ENCODE measurements at regions not wholly inside any gene's neighbourhood (a gene's known extent, or its start where the extent isn't known, plus 50 kb on each side); places are given as distances from the start of the nearest gene placed in this dataset.

- no peak for DNase-seq
These were observed 336.7 kb upstream of the C16orf82 start for GRCh38 chr16:26729951-26730541.

DNA sequence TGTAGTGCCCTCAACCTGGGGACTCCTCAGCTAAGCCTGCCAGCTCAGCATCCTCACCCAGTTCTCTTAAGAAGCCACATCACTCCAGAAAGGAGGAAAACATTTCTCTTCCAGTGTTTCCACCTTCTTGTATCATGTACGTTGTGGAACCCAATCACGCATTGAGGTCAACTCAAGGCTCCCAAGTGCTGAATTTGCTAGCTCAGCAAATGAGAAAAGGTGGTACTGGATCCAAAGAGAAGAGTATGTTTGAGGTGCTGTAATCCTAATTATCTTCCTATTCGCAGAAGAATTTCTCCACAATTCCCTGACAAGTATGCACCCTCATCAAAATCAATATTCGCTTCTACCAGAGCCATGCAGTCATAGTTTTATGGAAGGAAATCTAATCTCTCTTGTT is 335.0 kb upstream of the C16orf82 start:
- no peak for DNase-seq

DNA sequence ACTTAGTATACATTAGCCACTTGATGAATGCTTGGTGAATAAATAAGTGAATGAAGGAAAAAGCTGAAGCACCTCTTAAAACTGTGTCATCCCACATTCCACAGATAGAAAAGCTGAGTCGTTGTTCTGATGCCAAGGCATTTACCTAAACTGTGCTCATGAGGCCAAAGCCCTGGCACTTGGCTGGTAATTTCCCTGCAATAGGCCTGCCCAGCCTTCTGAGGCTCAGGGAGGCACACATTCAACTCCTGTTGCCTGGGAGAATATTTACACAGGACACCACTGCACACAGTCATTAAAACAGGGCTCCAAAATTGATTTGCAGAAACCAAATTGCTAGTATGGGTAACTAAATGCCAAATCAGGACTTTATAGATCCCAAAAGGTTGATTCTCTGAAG is 333.0 kb upstream of the C16orf82 start:
- no peak for DNase-seq

DNA sequence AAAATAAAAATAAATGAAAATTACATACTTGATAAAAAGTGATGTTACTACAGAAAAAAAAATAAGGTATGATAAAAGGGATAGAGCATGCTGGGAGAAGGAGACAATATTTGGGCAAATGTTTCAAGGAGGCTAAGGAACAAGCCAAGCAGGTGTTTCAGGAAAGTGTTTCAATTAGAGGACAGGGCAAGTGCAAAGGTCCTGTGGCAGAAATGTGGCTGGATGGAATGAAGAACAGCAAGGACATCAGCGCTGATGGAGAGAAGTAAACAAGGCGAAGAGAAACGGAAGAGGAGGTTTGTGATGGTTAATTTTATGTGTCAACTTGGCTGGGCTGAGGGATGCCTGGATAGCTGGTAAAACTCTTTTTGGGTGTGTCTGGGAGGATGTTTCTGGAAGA is 331.2 kb upstream of the C16orf82 start:
- no peak for DNase-seq

- DNase-seq = no peak
These were observed 330.6 kb upstream of the C16orf82 start for GRCh38 chr16:26736084-26736483.

DNA sequence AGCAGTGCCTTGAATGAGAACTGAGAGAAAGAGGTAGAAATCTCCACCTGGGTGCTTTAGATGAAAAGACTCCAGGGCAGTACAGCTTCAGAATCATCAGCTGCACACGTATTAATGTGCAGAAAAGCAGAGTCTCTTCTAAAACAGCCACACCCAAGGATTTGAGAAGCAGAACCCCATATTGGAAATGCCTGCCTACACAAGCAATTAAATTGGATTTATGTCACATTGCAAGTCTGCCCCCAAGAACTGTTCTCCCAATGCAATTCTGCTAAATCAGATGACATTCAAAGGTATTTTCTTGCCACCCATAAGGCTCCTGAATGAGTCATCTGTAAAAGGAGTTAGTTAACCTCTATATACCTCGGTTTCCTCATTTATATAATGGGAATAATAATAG is 326.0 kb upstream of the C16orf82 start:
- no peak for DNase-seq

DNA sequence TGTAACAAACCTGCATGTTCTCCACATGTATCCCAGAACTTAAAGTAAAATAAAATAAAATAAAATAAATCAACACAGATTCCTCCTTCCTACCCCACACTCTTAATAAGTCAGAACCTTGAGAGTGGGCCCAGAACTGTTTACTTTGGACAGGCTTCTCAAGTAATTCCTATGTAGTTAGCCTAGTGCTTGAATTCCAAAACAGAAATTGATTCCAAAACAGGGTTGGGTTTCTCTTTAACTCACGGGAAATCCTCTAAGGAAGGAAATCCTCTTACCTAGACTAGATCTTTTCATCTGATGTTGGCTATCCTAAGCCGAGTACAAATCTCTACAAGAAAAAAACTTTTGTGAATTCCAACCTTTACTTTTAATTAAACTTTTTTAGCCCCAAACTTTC is 324.7 kb upstream of the C16orf82 start:
- DNase-seq = no peak

GRCh38 chr16:26744430-26744829 is 322.3 kb upstream of the C16orf82 start:
- DNase-seq = no peak

DNA sequence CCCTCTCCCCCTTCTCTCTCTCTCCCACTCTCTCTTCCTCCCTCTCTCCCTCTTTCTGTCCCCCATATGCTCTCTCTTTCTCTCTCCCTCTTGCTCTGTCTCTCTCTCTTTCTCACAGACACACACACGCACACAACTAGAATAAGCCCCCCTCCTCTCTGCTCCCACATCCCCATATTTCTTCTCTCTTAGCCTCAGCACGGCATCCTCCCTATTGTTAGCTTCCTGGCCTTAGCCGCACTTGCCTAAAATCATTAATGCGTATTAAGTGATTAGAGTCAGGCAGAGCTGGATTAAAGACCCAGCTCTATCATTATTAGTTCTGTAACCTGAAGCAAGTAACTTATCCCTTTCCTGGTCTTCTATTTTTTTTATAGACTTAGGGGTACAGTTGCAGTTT is 319.0 kb upstream of the C16orf82 start:
- DNase-seq = no peak

- no peak for DNase-seq
These were observed 317.7 kb upstream of the C16orf82 start for GRCh38 chr16:26749072-26749471.

- no peak for DNase-seq
These were observed 314.6 kb upstream of the C16orf82 start for GRCh38 chr16:26752166-26752565.

- no peak for DNase-seq
These were observed 310.1 kb upstream of the C16orf82 start for GRCh38 chr16:26756633-26757032.

- no peak for DNase-seq
These were observed 304.1 kb upstream of the C16orf82 start for GRCh38 chr16:26762594-26762993.

DNA sequence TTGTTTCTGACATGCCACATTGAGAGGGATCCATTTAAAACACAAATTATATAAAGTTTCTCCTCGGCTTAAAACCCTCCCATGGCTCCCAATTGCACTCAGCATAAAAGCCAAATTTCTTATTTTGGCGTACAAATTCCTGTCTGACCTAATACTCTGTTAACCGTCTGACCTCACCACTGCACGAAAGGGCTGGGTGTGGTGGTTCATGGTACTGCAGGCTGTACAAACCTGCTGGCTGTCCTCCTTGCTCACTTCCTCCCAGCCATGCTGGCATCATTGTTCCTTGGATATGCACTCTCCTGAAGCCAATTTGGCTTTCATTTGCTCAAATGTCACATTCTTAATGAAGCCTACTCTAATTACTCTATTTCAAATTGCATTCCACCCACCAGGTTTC is 301.6 kb upstream of the C16orf82 start:
- DNase-seq = no peak

- no peak for DNase-seq
These were observed 298.2 kb upstream of the C16orf82 start for GRCh38 chr16:26768385-26769010.

DNA sequence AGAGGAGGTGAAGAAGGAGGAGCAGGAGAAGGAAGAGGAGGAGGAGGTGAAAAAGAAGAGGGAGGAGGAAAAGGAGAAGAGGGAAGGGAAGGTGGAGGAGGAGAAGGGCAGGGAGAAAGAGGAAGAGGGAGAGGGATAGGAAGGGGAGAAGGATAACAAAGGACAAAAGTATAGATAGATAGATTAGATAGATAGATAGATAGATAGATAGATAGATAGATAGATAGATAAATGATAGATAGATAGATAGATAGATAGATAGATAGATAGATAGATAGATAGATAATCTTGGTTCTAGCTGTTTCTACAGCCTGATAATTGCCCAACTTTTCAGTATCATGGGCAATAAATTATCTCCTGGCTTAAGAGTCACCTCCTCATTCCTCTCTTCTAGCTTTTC is 296.2 kb upstream of the C16orf82 start:
- no peak for DNase-seq

GRCh38 chr16:26772503-26772902 is 294.2 kb upstream of the C16orf82 start:
- DNase-seq = no peak

- no peak for DNase-seq
These were observed 288.9 kb upstream of the C16orf82 start for GRCh38 chr16:26777821-26778220.

- DNase-seq = no peak
These were observed 278.8 kb upstream of the C16orf82 start for GRCh38 chr16:26787924-26788323.

- DNase-seq = no peak
These were observed 275.6 kb upstream of the C16orf82 start for GRCh38 chr16:26791169-26791568.

- DNase-seq = no peak
These were observed 271.5 kb upstream of the C16orf82 start for GRCh38 chr16:26795184-26795583.

GRCh38 chr16:26801628-26802027 is 265.1 kb upstream of the C16orf82 start:
- DNase-seq = no peak

DNA sequence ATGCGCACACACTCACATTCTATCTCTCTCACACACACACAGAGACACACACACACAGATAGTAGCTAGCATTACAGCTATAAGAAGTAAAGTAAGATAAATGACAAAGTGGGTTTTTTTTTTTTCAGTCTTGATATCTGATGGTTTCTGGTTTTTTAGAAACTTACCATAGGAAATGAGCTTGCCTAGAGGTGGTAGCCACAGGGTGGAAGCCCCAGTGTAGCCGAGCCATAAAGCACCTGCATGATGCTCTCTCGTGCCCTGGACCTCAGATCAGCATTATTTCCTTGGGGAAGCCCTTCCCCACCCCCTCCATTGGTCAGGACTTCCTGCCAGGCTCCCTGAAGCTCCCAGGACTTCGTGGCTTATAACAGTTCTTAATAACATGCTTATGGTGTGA is 264.3 kb upstream of the C16orf82 start:
- no peak for DNase-seq

GRCh38 chr16:26802965-26803364 is 263.8 kb upstream of the C16orf82 start:
- DNase-seq = no peak

DNA sequence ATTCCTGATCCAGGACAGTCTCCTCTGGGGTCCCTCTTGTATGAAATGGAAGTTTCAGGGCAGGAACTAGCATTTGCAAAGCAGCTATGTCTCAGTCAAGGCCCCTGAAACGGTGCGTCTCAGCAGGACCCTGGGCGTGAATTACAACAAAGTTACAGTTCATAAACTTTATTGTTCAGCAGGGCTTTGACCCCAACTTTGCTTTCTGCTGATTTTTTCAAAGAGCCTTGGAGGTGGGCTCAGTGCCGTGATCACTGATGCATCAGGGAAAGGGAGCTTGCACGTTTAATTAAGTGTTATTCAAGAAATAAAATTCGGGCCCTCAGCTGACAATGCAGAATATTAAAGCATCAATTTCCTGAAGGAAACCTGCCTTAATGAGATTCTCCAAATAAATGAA is 260.1 kb upstream of the C16orf82 start:
- no peak for DNase-seq
